OCI-LY3 (cell line): ENCODE measurements at regions not wholly inside any gene's neighbourhood (a gene's known extent, or its start where the extent isn't known, plus 50 kb on each side); places are given as distances from the start of the nearest gene placed in this dataset.

Experiments
- CTCF ChIP-seq: fragments of 200-600, 300-600 bp; sonication (generic); IDR thresholded peaks from 2 replicates; pipeline ENCODE4 v1.5.1; 2014; ENCODE audit warnings: antibody characterized with exemption, low read length, low read depth
- EZH2phosphoT487 ChIP-seq: fragments of 200-600 bp; shearing (Covaris generic); IDR thresholded peaks from 2 replicates; pipeline ENCODE4 v1.6.1; 2018; ENCODE audit warnings: antibody characterized with exemption, mixed run types, low read depth

- TF ChIP-seq CTCF (no peak), EZH2phosphoT487 (no peak)
These were observed 391.0 kb upstream of the DIPK2B start for GRCh38 chrX:45591650-45592049.
